HUES6 (cell line): ENCODE measurements at regions not wholly inside any gene's neighbourhood (a gene's known extent, or its start where the extent isn't known, plus 50 kb on each side); places are given as distances from the start of the nearest gene placed in this dataset.
A peak's percentile ranks its signal among the peaks of the same experiment; 100 is the strongest.
"Not testable (repeated sequence)": the region's sequence is repeated elsewhere in the genome, so short reads cannot be mapped to it uniquely, and the experiment has no call there.

Source experiments
- H3K27ac ChIP-seq: 2 replicates; pipeline ENCODE4 v1.7.0; 2013; ENCODE audit warnings: low read depth, mild to moderate bottlenecking, low read length, inconsistent platforms
- H3K27me3 ChIP-seq: 2 replicates; pipeline ENCODE4 v1.6.1; 2013; ENCODE audit warnings: low read length; ENCODE audit not compliant: control insufficient read depth, insufficient read depth
- H3K36me3 ChIP-seq: 2 replicates; pipeline ENCODE4 v1.6.1; 2013; ENCODE audit warnings: low read length; ENCODE audit not compliant: control insufficient read depth, insufficient read depth
- H3K4me1 ChIP-seq: 2 replicates; pipeline ENCODE4 v1.6.1; 2013; ENCODE audit warnings: low read length; ENCODE audit not compliant: control insufficient read depth, insufficient read depth
- H3K4me3 ChIP-seq: 2 replicates; pipeline ENCODE4 v1.5.1; 2013; ENCODE audit warnings: low read depth, low read length
- H3K9ac ChIP-seq: one replicate; pipeline ENCODE4 v1.6.1; 2013; ENCODE audit warnings: mild to moderate bottlenecking, low read length
- H3K9me3 ChIP-seq: 2 replicates; pipeline ENCODE4 v1.6.1; 2013; ENCODE audit warnings: low read depth, low read length; ENCODE audit not compliant: control insufficient read depth, insufficient read depth

GRCh38 chr5:174532455-174533453 lies 191.6 kb upstream of the MSX2 start:
- Histone ChIP-seq H3K9ac (peak overlapping the region; percentile 49), H3K27me3 (no peaks in the 10 kb centered on the region), H3K9me3 (no peaks in the 10 kb centered on the region), H3K4me1 (peaks cover 39% of the 10 kb centered on the region), H3K36me3 (no peaks in the 10 kb centered on the region), H3K4me3 (peak overlapping the region; percentile 22; the same call in 1 of the 2 replicates), H3K27ac (peak overlapping the region; percentile 49; the same call in 1 of the 2 replicates)

GRCh38 chr5:174533751-174534241 lies 190.6 kb upstream of the MSX2 start:
- Histone ChIP-seq H3K27me3 (no peaks in the 10 kb centered on the region), H3K4me1 (peaks cover 34% of the 10 kb centered on the region), H3K36me3 (no peaks in the 10 kb centered on the region), H3K4me3 (no peak overlapping the region), H3K9ac (no peak overlapping the region), H3K9me3 (no peaks in the 10 kb centered on the region), H3K27ac (no peak overlapping the region)

- H3K9me3 ChIP-seq = no peaks in the 10 kb centered on the region
- no peaks in the 10 kb centered on the region for H3K36me3 ChIP-seq
- H3K27ac ChIP-seq = no peak overlapping the region
Observed at GRCh38 chr5:174535669-174536068, 188.7 kb upstream of the MSX2 start.

GRCh38 chr5:174539823-174540222 lies 184.6 kb upstream of the MSX2 start:
- H3K4me3 ChIP-seq, H3K27me3 ChIP-seq, H3K27ac ChIP-seq, H3K4me1 ChIP-seq, H3K9ac ChIP-seq, H3K9me3 ChIP-seq, H3K36me3 ChIP-seq: not testable (repeated sequence)

More at GRCh38 chr5:174535669-174536068, 188.7 kb upstream of the MSX2 start:
- Histone ChIP-seq H3K27me3 (no peaks in the 10 kb centered on the region), H3K9ac (no peak overlapping the region), H3K4me3 (no peak overlapping the region), H3K4me1 (peaks cover 34% of the 10 kb centered on the region)

- no peak overlapping the region for H3K9ac ChIP-seq
- no peak overlapping the region for H3K27ac ChIP-seq
- no peaks in the 10 kb centered on the region for H3K36me3 ChIP-seq
- no peak overlapping the region for H3K4me3 ChIP-seq
- H3K4me1 ChIP-seq = no peaks in the 10 kb centered on the region
- no peaks in the 10 kb centered on the region for H3K27me3 ChIP-seq
- H3K9me3 ChIP-seq = no peaks in the 10 kb centered on the region
Observed at GRCh38 chr5:174542037-174542436, 182.3 kb upstream of the MSX2 start.

GRCh38 chr5:174542471-174542870 lies 181.9 kb upstream of the MSX2 start:
- no peaks in the 10 kb centered on the region for H3K36me3 ChIP-seq
- no peak overlapping the region for H3K4me3 ChIP-seq
- H3K27me3 ChIP-seq = no peaks in the 10 kb centered on the region
- H3K9ac ChIP-seq = no peak overlapping the region
- H3K4me1 ChIP-seq = no peaks in the 10 kb centered on the region
- H3K9me3 ChIP-seq = no peaks in the 10 kb centered on the region
- no peak overlapping the region for H3K27ac ChIP-seq

GRCh38 chr5:174545926-174546325 lies 178.5 kb upstream of the MSX2 start:
- no peaks in the 10 kb centered on the region for H3K27me3 ChIP-seq
- no peak overlapping the region for H3K9ac ChIP-seq
- no peak overlapping the region for H3K4me3 ChIP-seq

GRCh38 chr5:174547814-174548213 lies 176.6 kb upstream of the MSX2 start:
- H3K27ac ChIP-seq = no peak overlapping the region
- no peaks in the 10 kb centered on the region for H3K4me1 ChIP-seq
- H3K9me3 ChIP-seq = no peaks in the 10 kb centered on the region
- no peak overlapping the region for H3K9ac ChIP-seq
- no peaks in the 10 kb centered on the region for H3K36me3 ChIP-seq
- H3K4me3 ChIP-seq = no peak overlapping the region
- H3K27me3 ChIP-seq = no peaks in the 10 kb centered on the region

More at GRCh38 chr5:174545926-174546325, 178.5 kb upstream of the MSX2 start:
- Histone ChIP-seq H3K36me3 (no peaks in the 10 kb centered on the region), H3K27ac (no peak overlapping the region), H3K4me1 (no peaks in the 10 kb centered on the region), H3K9me3 (no peaks in the 10 kb centered on the region)

- Histone ChIP-seq H3K9me3 (no peaks in the 10 kb centered on the region), H3K4me1 (no peaks in the 10 kb centered on the region), H3K27ac (no peak overlapping the region), H3K27me3 (no peaks in the 10 kb centered on the region), H3K36me3 (no peaks in the 10 kb centered on the region), H3K4me3 (no peak overlapping the region), H3K9ac (no peak overlapping the region)
Observed at GRCh38 chr5:174549254-174549653, 175.1 kb upstream of the MSX2 start.

GRCh38 chr5:174550026-174550425 lies 174.4 kb upstream of the MSX2 start:
- H3K36me3 ChIP-seq = no peaks in the 10 kb centered on the region
- H3K9ac ChIP-seq = no peak overlapping the region
- H3K27me3 ChIP-seq = no peaks in the 10 kb centered on the region
- no peaks in the 10 kb centered on the region for H3K4me1 ChIP-seq
- H3K27ac ChIP-seq = no peak overlapping the region
- H3K4me3 ChIP-seq = no peak overlapping the region
- no peaks in the 10 kb centered on the region for H3K9me3 ChIP-seq

- H3K27ac ChIP-seq = no peak overlapping the region
- H3K9ac ChIP-seq = no peak overlapping the region
- H3K36me3 ChIP-seq = no peaks in the 10 kb centered on the region
- H3K27me3 ChIP-seq = no peaks in the 10 kb centered on the region
- no peaks in the 10 kb centered on the region for H3K4me1 ChIP-seq
- no peak overlapping the region for H3K4me3 ChIP-seq
- H3K9me3 ChIP-seq = no peaks in the 10 kb centered on the region
Observed at GRCh38 chr5:174552428-174552827, 172.0 kb upstream of the MSX2 start.
